SKM-1 (cell line): ENCODE measurements at regions not wholly inside any gene's neighbourhood (a gene's known extent, or its start where the extent isn't known, plus 50 kb on each side); places are given as distances from the start of the nearest gene placed in this dataset.
"Not testable (repeated sequence)": the region's sequence is repeated elsewhere in the genome, so short reads cannot be mapped to it uniquely, and the experiment has no call there.

Experiments
- DNase-seq: peaks from one replicate; lab custom pipeline; 2025; ENCODE audit not compliant: unreplicated experiment; lab: John Stamatoyannopoulos, UW

GRCh38 chr13:65744836-65745235 lies 1485.3 kb downstream of the PCDH9 start:
- DNase-seq = no peak

GRCh38 chr13:65733110-65733509 lies 1497.0 kb downstream of the PCDH9 start:
- DNase-seq = no peak

GRCh38 chr13:65727070-65727469 lies 1503.1 kb downstream of the PCDH9 start:
- no peak for DNase-seq

DNA sequence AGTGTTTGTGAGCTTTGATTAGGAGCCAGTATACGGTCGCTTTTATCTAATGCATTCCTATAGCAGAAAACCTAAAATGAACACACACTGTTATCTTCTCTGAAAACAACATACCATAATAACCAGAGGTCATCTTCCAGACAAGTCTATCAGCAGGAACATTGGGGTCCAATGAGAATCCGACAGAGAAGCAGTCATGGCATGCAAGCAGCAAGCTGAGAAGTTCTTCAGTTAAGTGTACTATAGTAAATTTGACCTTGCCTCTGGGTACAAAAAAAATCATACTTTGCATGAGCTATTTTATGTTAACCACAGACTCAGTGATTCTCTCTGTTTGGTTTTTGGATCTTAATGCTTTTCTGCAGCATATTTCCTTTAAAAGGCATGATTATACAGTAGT lies 1505.1 kb downstream of the PCDH9 start:
- DNase-seq = no peak

DNA sequence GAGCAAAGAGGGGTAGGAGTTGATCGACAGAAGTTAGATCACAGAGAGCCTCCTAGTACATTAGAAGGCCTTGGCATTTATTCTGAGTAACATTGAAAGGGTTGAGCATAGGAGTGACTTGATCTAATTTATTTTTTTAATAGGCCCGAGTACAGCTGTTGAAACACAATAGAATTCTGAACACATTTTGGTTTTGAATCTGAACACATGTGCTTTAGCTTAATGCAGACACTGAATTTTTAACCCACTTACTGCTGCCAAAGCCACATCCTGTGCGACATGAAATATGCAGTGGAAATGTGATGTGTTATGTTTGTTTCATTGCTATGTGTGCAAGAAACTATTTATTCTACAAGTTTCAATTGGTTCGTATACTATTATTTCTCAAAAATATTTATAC lies 1505.9 kb downstream of the PCDH9 start:
- no peak for DNase-seq

DNA sequence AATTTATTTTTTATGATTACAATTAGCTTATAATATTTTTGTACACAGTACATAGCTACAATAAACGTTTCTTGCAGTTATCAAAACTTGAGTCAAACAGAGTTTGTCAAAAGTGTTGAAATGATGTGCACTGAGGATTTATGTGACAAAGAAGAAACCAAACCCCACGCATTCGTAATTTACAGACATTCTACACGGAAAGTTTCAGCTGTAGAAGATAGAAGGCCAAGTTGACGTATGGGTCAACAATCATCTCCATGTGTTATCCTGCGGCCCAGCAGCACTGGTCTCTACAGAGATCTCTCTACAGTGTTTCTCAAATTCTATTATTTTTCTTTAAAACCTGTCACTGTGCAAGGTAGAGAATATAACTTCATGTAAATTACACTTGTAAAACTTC lies 1507.6 kb downstream of the PCDH9 start:
- no peak for DNase-seq

GRCh38 chr13:65719831-65720230 lies 1510.3 kb downstream of the PCDH9 start:
- DNase-seq = no peak

DNA sequence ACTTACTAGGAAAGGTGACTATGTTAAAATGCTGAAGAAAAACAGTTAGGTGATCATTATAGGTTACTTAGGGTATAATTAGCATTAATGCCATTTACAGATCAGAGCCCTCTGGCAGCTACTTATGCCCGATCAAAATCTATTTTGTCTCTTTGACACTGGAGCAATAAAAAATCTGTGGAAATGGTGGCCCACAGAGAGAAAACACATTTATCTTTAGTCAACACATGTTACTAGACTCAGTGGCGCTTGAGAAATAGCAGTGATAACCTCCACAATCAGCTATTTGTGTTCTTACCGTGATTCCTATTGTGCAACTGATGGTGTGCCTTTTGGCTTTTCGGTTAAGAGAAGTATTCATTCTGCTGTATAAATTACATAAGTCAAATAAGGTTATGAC lies 1519.6 kb downstream of the PCDH9 start:
- no peak for DNase-seq

GRCh38 chr13:65697843-65698242 lies 1532.3 kb downstream of the PCDH9 start:
- DNase-seq = no peak

- DNase-seq = no peak
Observed at GRCh38 chr13:65679240-65679639, 1550.9 kb downstream of the PCDH9 start.

- DNase-seq = no peak
Observed at GRCh38 chr13:65677906-65678305, 1552.2 kb downstream of the PCDH9 start.

DNA sequence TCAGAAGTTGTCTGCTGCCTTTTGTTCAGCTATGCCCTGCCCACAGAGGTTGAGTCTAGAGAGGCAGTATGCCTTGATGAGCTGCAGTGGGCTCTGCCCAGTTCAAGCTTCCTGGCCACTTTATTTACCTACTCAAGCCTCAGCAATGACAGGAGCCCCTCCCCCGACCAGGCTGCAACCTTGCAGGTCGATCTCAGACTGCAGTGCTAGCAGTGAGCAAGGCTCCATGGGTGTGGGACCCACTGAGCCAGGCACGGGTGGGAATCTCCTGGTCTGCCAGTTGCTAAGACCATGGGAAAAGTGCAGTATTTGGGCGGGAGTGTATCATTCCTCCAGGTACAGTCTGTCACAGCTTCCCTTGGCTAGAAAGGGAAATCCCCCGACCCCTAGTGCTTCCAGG lies 1554.8 kb downstream of the PCDH9 start:
- not testable (repeated sequence) for DNase-seq

DNA sequence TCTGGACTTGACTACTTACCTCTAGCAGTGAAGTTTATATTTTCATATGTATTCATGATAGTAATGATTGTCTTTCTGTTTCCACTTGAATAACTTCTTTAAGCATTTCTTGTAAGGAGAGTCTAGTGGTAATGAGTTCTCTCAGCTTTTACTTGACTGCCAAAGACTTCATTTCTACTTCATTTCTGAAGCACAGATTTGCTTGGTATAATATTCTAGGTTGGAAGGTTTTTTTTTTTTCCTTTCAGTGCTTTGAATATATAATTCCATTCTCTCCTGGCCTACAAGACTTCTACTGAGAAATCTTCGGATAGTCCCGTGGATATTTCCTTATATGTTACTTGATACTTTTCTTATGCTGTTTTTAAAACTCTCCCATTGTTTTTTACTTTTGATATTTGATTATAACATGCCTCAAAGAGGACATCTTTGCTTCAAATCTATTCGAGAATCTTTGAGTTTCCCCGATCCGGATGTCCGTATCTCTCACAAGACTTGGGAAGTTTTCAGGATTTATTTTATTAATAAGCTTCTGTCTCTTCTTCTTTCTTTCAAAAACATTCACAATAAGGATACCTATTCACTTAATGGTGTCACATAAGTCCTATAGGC lies 1560.0 kb downstream of the PCDH9 start:
- no peak for DNase-seq

DNA sequence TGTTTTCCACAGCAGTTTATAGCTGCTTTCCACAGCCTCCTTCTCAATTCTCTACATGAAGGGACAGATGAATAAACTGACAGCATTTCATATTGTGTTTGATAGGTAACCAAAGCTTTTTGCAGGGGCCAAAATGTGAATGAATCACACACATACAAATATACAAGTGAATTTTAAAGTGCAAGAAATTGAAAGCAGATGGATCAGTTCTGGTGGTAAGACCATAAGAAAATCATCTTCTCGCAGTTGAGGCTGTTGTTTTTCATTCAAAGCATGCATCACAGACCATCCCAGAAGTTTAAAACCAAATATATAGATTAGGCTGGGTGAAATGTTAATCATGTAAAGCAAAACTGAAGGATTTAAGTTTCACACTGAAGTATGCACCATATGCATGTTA lies 1569.4 kb downstream of the PCDH9 start:
- DNase-seq = no peak

DNA sequence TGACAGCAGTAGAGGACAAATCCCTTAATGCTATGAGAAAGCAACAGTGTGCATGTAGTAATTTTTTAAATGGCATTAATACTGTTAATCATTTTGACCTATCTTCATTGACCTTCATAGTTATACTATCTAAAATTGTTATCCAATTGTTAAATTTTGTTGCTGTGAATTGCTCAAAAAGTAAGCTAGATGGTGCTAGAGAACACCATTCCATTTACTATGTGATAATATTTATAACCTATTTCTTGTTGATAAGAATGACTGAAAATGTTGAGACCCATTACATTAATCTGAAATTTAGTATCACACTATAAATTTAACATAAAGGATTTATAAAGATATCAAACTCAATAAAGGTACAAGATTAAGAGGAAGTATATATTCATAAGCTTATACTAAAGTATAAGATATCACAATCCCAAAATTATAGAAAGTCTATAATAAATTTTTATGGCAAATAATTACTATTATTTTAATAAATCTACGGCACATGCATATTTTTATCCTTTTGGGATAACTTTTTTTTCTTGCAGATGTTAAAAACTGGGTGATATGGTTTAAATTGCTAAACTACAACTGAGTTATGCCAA lies 1573.3 kb downstream of the PCDH9 start:
- DNase-seq = no peak

GRCh38 chr13:65653613-65654012 lies 1576.5 kb downstream of the PCDH9 start:
- no peak for DNase-seq

GRCh38 chr13:65650321-65650720 lies 1579.8 kb downstream of the PCDH9 start:
- no peak for DNase-seq

GRCh38 chr13:65642996-65643395 lies 1587.1 kb downstream of the PCDH9 start:
- no peak for DNase-seq

- DNase-seq = no peak
Observed at GRCh38 chr13:65642301-65642700, 1587.8 kb downstream of the PCDH9 start.

- DNase-seq = no peak
Observed at GRCh38 chr13:65638572-65639168, 1591.5 kb downstream of the PCDH9 start.

GRCh38 chr13:65633806-65634205 lies 1596.3 kb downstream of the PCDH9 start:
- no peak for DNase-seq

GRCh38 chr13:65631078-65631477 lies 1599.1 kb downstream of the PCDH9 start:
- no peak for DNase-seq

DNA sequence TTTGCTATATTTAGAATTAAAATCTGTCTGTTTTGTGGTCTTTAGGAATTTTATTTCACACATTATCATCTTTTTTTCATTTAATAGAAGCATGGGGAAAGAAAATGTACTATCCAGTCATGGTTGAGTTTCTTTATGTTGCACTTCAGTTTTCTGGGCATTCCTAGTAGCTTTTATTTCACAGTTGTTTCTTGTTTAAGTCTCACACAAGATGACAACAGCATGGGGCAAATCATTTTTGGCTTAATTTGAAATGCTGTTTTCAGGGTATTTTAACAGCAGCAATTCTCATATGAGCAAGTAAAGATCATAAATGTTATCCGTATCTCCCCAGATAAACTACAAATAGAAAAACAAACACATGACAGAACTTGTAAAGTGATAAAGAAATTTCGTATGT lies 1600.2 kb downstream of the PCDH9 start:
- no peak for DNase-seq
